Activated naive CD4-positive, alpha-beta T cell treated with anti-CD3 and anti-CD28 coated beads, Interleukin-2, amount 50 U/mL, for 72 hours (primary cell): ENCODE measurements at regions not wholly inside any gene's neighbourhood (a gene's known extent, or its start where the extent isn't known, plus 50 kb on each side); places are given as distances from the start of the nearest gene placed in this dataset.

Experiments
- ATAC-seq, 2 donors: fragments of 150-1000 bp; cut with Tn5 transposase; 2 replicates each; pipeline ENCODE4 v1.10.0; 2021; ENCODE audit warnings: mild to moderate bottlenecking in 2 of 2, moderate library complexity in 2 of 2
- DNase-seq, 2 donors: peaks; one replicate each; pipeline ENCODE4 v3.0.0; 2021 to 2022; ENCODE audit warnings: low spot score in 2 of 2
- H3K27ac Mint-ChIP-seq, 2 donors: one replicate each; pipeline ENCODE4 v1.8.0; 2022; ENCODE audit warnings: mild to moderate bottlenecking in 2 of 2, mixed read lengths in 2 of 2
- H3K36me3 Mint-ChIP-seq, 2 donors: one replicate each; pipeline ENCODE4 v1.8.0; 2022; ENCODE audit warnings: mixed read lengths in 2 of 2
- H3K9me3 Mint-ChIP-seq, 2 donors: one replicate each; pipeline ENCODE4 v1.8.0; 2022; ENCODE audit warnings: mixed read lengths in 2 of 2

DNA sequence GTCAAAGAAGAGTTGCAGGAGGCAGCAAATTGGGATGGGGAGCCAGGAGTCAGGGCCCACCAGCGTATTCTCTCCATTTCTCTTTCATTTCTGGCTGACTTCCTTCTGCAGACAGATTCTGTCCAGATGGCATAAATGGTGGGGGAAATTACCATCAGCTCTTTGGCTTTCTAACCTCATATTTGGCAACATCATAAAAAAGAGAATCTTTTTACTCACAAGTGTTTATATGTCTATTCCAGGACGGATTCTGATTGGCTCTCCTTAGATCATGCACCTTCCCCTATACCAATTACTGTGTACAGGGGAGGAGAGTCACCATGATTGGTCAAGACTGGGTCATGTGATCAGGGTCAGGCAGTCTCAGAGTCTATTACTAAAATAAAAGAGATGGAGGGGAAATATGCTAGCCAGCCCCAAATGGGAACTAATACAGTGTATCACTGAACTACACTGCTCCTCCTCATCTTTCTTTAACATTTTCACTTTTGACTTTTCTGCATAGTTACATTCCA lies 537.1 kb upstream of the EEF2KMT start:
- Mint-ChIP-seq H3K27ac (no peak overlapping the region), H3K9me3 (peaks cover 2 to 4% of the 10 kb centered on the region in 2 donors), H3K36me3 (no peaks in the 10 kb centered on the region)
- ATAC-seq: no peak
- DNase-seq: no peak

GRCh38 chr16:5633845-5634440 lies 536.3 kb upstream of the EEF2KMT start:
- Mint-ChIP-seq H3K36me3 (no peaks in the 10 kb centered on the region), H3K9me3 (peaks cover 5 to 6% of the 10 kb centered on the region in 2 donors), H3K27ac (no peak overlapping the region)
- no peak for DNase-seq
- no peak for ATAC-seq

DNA sequence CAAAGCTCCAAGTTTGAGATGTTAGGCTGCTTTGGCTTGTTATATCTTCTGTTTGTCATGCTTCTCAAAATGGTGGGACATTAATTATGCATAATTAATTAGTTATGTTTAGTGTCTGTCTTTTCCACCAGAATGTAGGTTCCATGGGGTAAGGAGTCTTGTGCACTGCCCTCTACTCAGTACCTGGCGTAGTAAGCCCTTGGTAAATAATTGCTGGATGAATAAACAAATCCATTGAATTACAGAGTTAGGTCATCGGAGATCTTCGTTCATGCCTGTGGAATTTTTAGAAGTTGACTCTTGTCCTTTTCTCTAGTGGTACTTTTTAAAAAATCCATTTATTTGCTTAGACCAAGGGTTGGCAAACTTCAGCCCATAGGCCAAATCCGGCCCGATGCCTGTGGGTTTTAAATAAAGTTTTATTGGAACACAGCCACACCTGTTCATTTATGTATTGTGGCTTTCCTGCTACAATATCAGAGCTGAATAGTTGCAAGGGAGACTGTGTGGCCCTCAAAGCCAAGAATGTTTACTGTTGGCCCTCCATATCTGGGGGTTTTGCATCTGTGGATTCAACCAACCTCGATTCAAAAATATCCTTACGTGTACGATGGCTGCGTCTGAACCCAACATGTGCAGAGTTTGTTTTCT lies 524.8 kb upstream of the EEF2KMT start:
- Mint-ChIP-seq H3K27ac (no peak overlapping the region), H3K36me3 (peaks cover 5 to 7% of the 10 kb centered on the region in 2 donors), H3K9me3 (peaks cover 10 to 13% of the 10 kb centered on the region in 2 donors)
- DNase-seq (no peak), ATAC-seq (no peak)

DNA sequence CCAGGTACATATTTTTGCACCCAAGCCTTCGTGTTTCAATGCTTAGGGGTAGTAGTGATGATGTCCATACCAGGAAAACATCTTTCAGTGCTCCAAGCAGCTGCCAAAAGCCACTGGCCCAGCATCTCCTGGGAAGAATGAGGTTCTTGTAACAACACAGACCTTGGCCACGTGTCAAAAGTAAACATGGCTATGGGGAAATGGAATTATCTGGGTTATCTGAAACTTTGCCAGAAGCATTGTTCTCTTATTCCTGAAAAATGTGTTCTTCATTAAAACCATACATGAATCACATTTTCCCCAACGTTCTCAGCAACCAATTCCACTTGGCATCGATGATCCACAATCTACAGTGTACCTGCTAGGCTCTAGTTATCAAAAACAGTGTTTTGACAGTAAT lies 524.2 kb upstream of the EEF2KMT start:
- H3K36me3 Mint-ChIP-seq: peaks cover 7 to 8% of the 10 kb centered on the region in 2 donors
- no peak for DNase-seq
- ATAC-seq: no peak
- no peak overlapping the region for H3K27ac Mint-ChIP-seq
- H3K9me3 Mint-ChIP-seq: peaks cover 10 to 13% of the 10 kb centered on the region in 2 donors

- no peak for ATAC-seq
- no peak for DNase-seq
- H3K27ac Mint-ChIP-seq: no peak overlapping the region
- peaks cover 0 to 8% of the 10 kb centered on the region in 2 donors for H3K36me3 Mint-ChIP-seq
- H3K9me3 Mint-ChIP-seq: peaks cover 5% of the 10 kb centered on the region in 2 donors
Observed at GRCh38 chr16:5619304-5619703, 521.7 kb upstream of the EEF2KMT start.

DNA sequence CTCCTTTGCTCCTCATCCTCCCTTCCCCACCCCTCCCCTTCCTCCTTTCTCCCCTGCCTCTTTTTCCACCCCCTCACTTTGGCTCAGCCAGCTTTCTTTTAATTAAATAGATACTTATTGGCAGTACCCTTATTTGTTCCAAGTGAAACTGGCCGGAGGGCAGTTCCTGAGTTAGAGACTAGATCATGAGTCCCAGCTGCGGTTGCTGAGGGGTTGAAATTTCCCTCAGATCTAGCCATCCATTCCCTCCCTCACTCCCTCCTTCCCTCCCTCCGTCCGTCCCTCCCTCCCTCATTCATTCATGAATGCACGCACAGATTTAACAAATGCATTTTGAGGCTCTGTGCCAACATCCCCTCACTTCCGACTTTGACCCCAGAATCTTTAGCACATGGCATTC lies 519.2 kb upstream of the EEF2KMT start:
- DNase-seq (no peak), ATAC-seq (no peak)
- no peak overlapping the region for H3K27ac Mint-ChIP-seq
- H3K36me3 Mint-ChIP-seq: peaks cover 0 to 8% of the 10 kb centered on the region in 2 donors
- H3K9me3 Mint-ChIP-seq: no peaks in the 10 kb centered on the region

DNA sequence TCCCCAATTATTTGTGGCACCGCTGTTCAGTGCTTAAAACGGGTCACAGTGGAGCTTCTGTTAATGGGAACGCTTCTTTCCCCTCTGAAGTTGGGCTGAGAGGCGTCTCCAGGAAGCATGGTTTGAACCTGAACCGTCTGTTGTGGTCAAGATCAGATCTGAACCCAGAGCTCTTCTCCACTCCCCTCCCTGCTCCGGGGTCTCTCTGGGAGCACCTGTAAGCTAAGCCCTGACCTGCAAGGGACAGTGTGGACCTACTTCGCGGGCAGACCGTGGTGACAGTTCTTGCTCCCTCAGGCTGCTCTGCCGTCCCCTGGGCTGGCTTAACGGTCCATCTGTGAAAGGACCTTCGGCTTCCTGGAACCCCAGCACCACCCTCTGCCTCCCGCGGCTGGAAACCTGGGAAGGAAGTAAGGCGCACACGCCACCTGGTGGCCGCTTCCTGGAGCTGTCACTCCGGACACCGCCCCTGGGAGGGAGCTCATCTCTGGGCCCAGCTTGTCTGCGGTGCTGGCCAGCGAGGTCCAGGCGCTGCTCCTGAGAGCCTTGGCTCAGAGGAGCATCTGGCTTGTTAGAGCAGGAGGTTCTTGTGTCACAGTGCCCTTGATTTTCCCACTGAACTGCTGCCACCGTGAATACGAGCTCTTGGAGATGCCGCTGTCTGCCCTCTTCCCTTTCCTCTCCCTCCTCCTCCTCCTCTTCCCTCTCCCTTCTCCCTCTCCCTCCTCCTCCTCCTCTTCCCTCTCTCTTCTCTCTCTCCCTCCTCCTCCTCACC lies 518.5 kb upstream of the EEF2KMT start:
- peak; percentile 42 to 53 for DNase-seq
- H3K36me3 Mint-ChIP-seq: peaks cover 0 to 8% of the 10 kb centered on the region in 2 donors
- no peaks in the 10 kb centered on the region for H3K9me3 Mint-ChIP-seq
- no peak overlapping the region for H3K27ac Mint-ChIP-seq
- ATAC-seq: peak; percentile 53 to 62

DNA sequence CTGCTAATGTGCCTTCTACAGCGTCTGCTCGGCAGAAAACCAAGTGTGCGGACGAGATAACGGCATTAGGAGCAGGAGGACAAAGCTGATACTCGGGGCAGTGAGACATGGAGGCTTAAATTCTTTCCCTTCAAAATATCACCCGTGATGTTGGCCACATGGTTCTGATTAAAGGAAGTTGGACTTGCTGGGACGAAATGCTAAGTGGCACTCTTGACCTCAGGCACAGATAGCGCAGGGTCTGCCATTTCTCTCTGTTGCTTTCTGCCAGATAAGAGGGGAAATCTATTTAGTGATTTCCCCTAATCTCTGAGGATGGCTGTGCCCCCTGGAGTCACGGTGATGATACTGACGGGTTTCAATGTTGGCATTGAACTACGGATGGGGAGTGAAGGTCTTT lies 509.6 kb upstream of the EEF2KMT start:
- DNase-seq: no peak
- no peak for ATAC-seq
- no peaks in the 10 kb centered on the region for H3K9me3 Mint-ChIP-seq
- no peaks in the 10 kb centered on the region for H3K36me3 Mint-ChIP-seq
- H3K27ac Mint-ChIP-seq: no peak overlapping the region

DNA sequence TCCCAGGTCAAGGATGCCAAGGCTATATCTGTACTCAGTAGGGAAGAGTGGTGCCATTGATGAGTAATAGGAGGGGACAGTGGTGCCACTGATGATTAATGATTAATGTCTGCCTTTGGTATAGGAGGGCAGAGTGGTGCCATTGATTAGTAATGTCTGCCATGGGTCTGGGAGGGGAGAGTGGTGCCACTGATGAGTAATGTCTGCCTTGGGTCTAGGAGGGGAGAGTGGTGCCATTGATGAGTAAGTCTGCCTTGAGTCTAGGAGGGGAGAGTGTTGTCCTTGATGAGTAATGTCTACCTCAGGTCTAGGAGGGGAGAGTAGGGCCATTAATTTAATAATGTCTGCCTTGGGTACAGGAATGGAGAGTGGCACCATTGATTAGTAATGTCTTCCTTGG lies 507.8 kb upstream of the EEF2KMT start:
- no peak for ATAC-seq
- DNase-seq: no peak
- Mint-ChIP-seq H3K27ac (no peak overlapping the region), H3K36me3 (no peaks in the 10 kb centered on the region), H3K9me3 (peaks cover 0 to 10% of the 10 kb centered on the region in 2 donors)

GRCh38 chr16:5604770-5605169 lies 507.2 kb upstream of the EEF2KMT start:
- no peak overlapping the region for H3K27ac Mint-ChIP-seq
- DNase-seq: no peak
- ATAC-seq: peak in 1 of 2 donors; percentile 32
- H3K9me3 Mint-ChIP-seq: peaks cover 0 to 10% of the 10 kb centered on the region in 2 donors
- H3K36me3 Mint-ChIP-seq: no peaks in the 10 kb centered on the region

- Mint-ChIP-seq H3K36me3 (no peaks in the 10 kb centered on the region), H3K27ac (no peak overlapping the region), H3K9me3 (peaks cover 0 to 10% of the 10 kb centered on the region in 2 donors)
- DNase-seq (no peak), ATAC-seq (no peak)
Observed at GRCh38 chr16:5603836-5604235, 506.2 kb upstream of the EEF2KMT start.

DNA sequence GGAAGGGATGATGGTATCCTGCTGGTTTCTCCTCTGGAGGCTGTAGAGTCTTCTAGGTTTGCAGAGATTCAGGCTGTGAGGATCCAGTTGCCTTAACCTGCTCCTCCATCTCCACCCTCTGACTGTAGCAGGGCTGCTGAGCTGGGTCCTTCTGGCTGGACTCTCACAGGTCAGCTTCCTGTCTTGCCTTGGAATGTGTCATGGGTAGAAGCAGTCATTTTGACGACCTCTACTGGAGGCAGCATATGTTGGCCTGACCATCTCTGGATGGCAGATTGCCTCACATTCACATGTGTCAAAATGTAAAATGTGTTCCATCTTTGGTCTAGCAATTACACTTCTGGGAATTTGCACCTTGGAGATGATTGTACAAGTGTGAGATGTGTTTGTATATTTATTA lies 504.4 kb upstream of the EEF2KMT start:
- no peak for ATAC-seq
- Mint-ChIP-seq H3K36me3 (no peaks in the 10 kb centered on the region), H3K9me3 (peaks cover 0 to 10% of the 10 kb centered on the region in 2 donors), H3K27ac (no peak overlapping the region)
- no peak for DNase-seq

GRCh38 chr16:5598793-5599192 lies 501.2 kb upstream of the EEF2KMT start:
- Mint-ChIP-seq H3K27ac (no peak overlapping the region), H3K9me3 (peaks cover 4 to 15% of the 10 kb centered on the region in 2 donors), H3K36me3 (no peaks in the 10 kb centered on the region)
- no peak for DNase-seq
- no peak for ATAC-seq

DNA sequence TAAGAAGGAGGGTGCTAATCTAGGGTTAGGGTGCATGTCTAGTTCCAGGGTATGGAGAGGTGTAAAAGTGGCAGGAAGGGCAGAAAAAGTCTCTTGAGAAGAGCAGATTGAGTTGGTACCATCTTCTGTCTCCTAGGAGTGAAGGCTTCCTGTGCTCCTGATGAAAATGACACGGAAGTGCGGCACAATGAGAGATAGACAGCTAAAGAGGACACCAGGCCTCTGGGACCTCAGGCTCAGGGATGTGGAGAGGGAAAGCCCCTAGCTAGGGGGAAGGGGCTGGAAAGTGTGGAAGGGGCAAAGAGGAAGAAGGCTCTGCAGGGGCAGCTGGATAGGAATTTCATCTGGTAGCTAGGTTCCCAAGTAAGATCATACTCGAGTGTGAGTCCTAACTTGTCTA lies 498.3 kb upstream of the EEF2KMT start:
- H3K9me3 Mint-ChIP-seq: peaks cover 4 to 8% of the 10 kb centered on the region in 2 donors
- H3K36me3 Mint-ChIP-seq: no peaks in the 10 kb centered on the region
- no peak overlapping the region for H3K27ac Mint-ChIP-seq
- DNase-seq (no peak), ATAC-seq (no peak)

- DNase-seq: no peak
- Mint-ChIP-seq H3K27ac (no peak overlapping the region), H3K36me3 (no peaks in the 10 kb centered on the region), H3K9me3 (no peaks in the 10 kb centered on the region)
- ATAC-seq: no peak
Observed at GRCh38 chr16:5590416-5590815, 492.8 kb upstream of the EEF2KMT start.

DNA sequence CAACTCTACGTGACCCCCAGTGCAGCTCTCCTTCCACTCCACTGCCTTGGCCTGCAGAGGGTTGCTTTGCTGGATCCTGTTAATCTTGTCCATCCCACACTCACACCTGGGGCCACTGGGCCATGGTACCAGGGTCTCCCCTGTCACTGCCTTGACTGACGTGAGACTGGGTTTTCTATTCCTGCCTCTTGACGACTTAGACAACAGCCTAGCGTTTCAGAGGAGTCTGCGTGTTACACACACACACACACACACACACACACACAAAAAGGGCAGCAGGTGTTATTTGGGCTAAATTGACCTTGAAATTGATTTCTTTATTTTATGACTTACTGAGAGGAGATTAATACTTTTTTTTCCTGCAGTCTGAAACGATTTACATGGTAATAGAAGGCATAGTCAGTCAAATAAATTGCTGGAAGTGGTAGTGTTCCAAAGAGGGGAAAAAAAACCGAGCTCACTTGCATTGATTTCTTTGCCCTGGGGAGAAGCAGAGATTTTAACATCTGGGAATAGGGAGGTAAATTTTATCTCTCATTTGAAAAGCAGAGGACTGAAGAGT lies 492.3 kb upstream of the EEF2KMT start:
- Mint-ChIP-seq H3K27ac (no peak overlapping the region), H3K36me3 (no peaks in the 10 kb centered on the region), H3K9me3 (no peaks in the 10 kb centered on the region)
- no peak for ATAC-seq
- no peak for DNase-seq

DNA sequence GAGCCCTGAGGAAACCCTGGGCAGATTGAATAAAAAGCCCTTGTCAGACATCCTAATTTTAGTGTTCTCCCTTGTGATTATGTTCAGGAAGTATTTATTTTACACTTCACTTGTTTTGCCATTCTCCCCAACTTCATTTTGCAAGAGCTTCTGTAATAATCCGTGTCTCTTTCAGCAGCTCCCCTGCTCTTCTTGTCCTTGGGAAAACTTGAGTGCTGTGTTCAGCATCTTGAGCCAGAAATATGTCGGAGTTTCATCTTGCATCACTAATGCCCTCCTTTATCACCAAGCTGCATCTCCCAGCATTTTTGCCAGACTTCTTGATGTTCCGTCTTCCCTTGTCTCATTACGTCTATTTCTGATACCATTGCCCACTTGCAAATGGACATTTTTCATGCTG lies 486.5 kb upstream of the EEF2KMT start:
- ATAC-seq (no peak), DNase-seq (no peak)
- Mint-ChIP-seq H3K36me3 (no peaks in the 10 kb centered on the region), H3K27ac (no peak overlapping the region), H3K9me3 (peaks cover 0 to 4% of the 10 kb centered on the region in 2 donors)
